OCI-LY3 (cell line): ENCODE measurements at regions not wholly inside any gene's neighbourhood (a gene's known extent, or its start where the extent isn't known, plus 50 kb on each side); places are given as distances from the start of the nearest gene placed in this dataset.

Experiments
- H2AFZ ChIP-seq: fragments of 200-600, 300-600 bp; shearing (Covaris generic); 2 replicates; pipeline ENCODE4 v1.6.0; 2014; ENCODE audit warnings: antibody characterized with exemption, low read depth, low read length
- H3K27ac ChIP-seq: fragments of 200-600, 300-600 bp; sonication (generic); 2 replicates; pipeline ENCODE4 v1.5.1; 2014; ENCODE audit warnings: mild to moderate bottlenecking, low read length, moderate library complexity, mixed read lengths
- H3K27me3 ChIP-seq: fragments of 200-600, 300-600 bp; sonication (generic); 2 replicates; pipeline ENCODE4 v1.6.1; 2014; ENCODE audit warnings: low read depth, low read length, mixed read lengths
- H3K36me3 ChIP-seq: fragments of 200-600, 300-600 bp; sonication (generic); replicated peaks from 2 replicates; pipeline ENCODE3; 2014; ENCODE audit warnings: low read depth, low read length, mixed read lengths
- H3K4me1 ChIP-seq: fragments of 300-600, 200-600 bp; sonication (generic); 2 replicates; pipeline ENCODE4 v1.6.1; 2014; ENCODE audit warnings: low read length, mixed read lengths
- H3K4me2 ChIP-seq: fragments of 200-600, 300-600 bp; sonication (generic); 2 replicates; pipeline ENCODE4 v1.6.1; 2014; ENCODE audit warnings: low read length, mixed read lengths
- H3K4me3 ChIP-seq: fragments of 300-600, 200-600 bp; sonication (generic); 2 replicates; pipeline ENCODE4 v1.5.1; 2014; ENCODE audit warnings: antibody characterized with exemption, mild to moderate bottlenecking, low read length, moderate library complexity
- H3K79me2 ChIP-seq: fragments of 300-600, 200-600 bp; shearing (Covaris generic); 2 replicates; pipeline ENCODE4 v1.6.1; 2014; ENCODE audit warnings: mild to moderate bottlenecking, low read length, mixed read lengths
- H3K9ac ChIP-seq: fragments of 300-600, 200-600 bp; shearing (Covaris generic); 2 replicates; pipeline ENCODE4 v1.6.0; 2014; ENCODE audit warnings: mild to moderate bottlenecking, low read length, moderate library complexity
- H3K9me3 ChIP-seq: fragments of 200-600, 300-600 bp; shearing (Covaris generic); 2 replicates; pipeline ENCODE4 v1.6.1; 2014; ENCODE audit warnings: low read length, mixed read lengths; ENCODE audit not compliant: insufficient read depth
- H4K20me1 ChIP-seq: fragments of 200-600, 300-600 bp; sonication (generic); 2 replicates; pipeline ENCODE4 v1.6.1; 2016; ENCODE audit warnings: low read length, mixed read lengths; ENCODE audit not compliant: insufficient read depth
- CTCF ChIP-seq: fragments of 200-600, 300-600 bp; sonication (generic); IDR thresholded peaks from 2 replicates; pipeline ENCODE4 v1.5.1; 2014; ENCODE audit warnings: antibody characterized with exemption, low read length, low read depth
- EZH2phosphoT487 ChIP-seq: fragments of 200-600 bp; shearing (Covaris generic); IDR thresholded peaks from 2 replicates; pipeline ENCODE4 v1.6.1; 2018; ENCODE audit warnings: antibody characterized with exemption, mixed run types, low read depth

GRCh38 chr3:22989716-22990115 is 213.4 kb upstream of the UBE2E2 start:
- TF ChIP-seq EZH2phosphoT487 (no peak), CTCF (no peak)
- no peak overlapping the region for H2AFZ ChIP-seq
- no peak overlapping the region for H3K27ac ChIP-seq
- H3K4me1 ChIP-seq: no peaks in the 10 kb centered on the region
- H4K20me1 ChIP-seq: no peaks in the 10 kb centered on the region
- no peak overlapping the region for H3K4me3 ChIP-seq
- H3K9ac ChIP-seq: no peak overlapping the region
- no peaks in the 10 kb centered on the region for H3K36me3 ChIP-seq
- H3K79me2 ChIP-seq: no peaks in the 10 kb centered on the region
- no peak overlapping the region for H3K4me2 ChIP-seq
- H3K9me3 ChIP-seq: no peaks in the 10 kb centered on the region
- H3K27me3 ChIP-seq: peaks cover 16% of the 10 kb centered on the region; the same call in 1 of the 2 replicates

GRCh38 chr3:22990291-22991200 is 212.6 kb upstream of the UBE2E2 start:
- H3K4me2 ChIP-seq: no peak overlapping the region
- H3K9ac ChIP-seq: no peak overlapping the region
- no peak overlapping the region for H3K4me3 ChIP-seq
- no peak overlapping the region for H2AFZ ChIP-seq
- no peak for TF ChIP-seq CTCF
- no peak for TF ChIP-seq EZH2phosphoT487
- no peak overlapping the region for H3K27ac ChIP-seq
- no peaks in the 10 kb centered on the region for H4K20me1 ChIP-seq
- H3K4me1 ChIP-seq: no peaks in the 10 kb centered on the region
- no peaks in the 10 kb centered on the region for H3K36me3 ChIP-seq
- H3K79me2 ChIP-seq: no peaks in the 10 kb centered on the region
- H3K9me3 ChIP-seq: no peaks in the 10 kb centered on the region
- H3K27me3 ChIP-seq: peaks cover 15% of the 10 kb centered on the region; the same call in 1 of the 2 replicates

- no peaks in the 10 kb centered on the region for H3K79me2 ChIP-seq
- no peaks in the 10 kb centered on the region for H3K9me3 ChIP-seq
- H3K27me3 ChIP-seq: no peaks in the 10 kb centered on the region
- H2AFZ ChIP-seq: no peak overlapping the region
- no peaks in the 10 kb centered on the region for H3K36me3 ChIP-seq
- H4K20me1 ChIP-seq: no peaks in the 10 kb centered on the region
- no peaks in the 10 kb centered on the region for H3K4me1 ChIP-seq
- TF ChIP-seq CTCF (no peak), EZH2phosphoT487 (no peak)
- no peak overlapping the region for H3K27ac ChIP-seq
- H3K4me3 ChIP-seq: no peak overlapping the region
- no peak overlapping the region for H3K4me2 ChIP-seq
- H3K9ac ChIP-seq: no peak overlapping the region
Observed at GRCh38 chr3:22994781-22995180, 208.3 kb upstream of the UBE2E2 start.

- H3K9me3 ChIP-seq: no peaks in the 10 kb centered on the region
- no peak overlapping the region for H2AFZ ChIP-seq
- no peaks in the 10 kb centered on the region for H4K20me1 ChIP-seq
- no peak overlapping the region for H3K27ac ChIP-seq
- no peaks in the 10 kb centered on the region for H3K79me2 ChIP-seq
- H3K9ac ChIP-seq: no peak overlapping the region
- H3K4me1 ChIP-seq: no peaks in the 10 kb centered on the region
- H3K27me3 ChIP-seq: no peaks in the 10 kb centered on the region
- no peak overlapping the region for H3K4me2 ChIP-seq
- H3K4me3 ChIP-seq: no peak overlapping the region
- TF ChIP-seq CTCF (no peak), EZH2phosphoT487 (no peak)
- H3K36me3 ChIP-seq: no peaks in the 10 kb centered on the region
Observed at GRCh38 chr3:22996920-22997571, 206.1 kb upstream of the UBE2E2 start.
